ENCODE measurements at regions not wholly inside any gene's neighbourhood (a gene's known extent, or its start where the extent isn't known, plus 50 kb on each side); places are given as distances from the start of the nearest gene placed in this dataset.

DNA sequence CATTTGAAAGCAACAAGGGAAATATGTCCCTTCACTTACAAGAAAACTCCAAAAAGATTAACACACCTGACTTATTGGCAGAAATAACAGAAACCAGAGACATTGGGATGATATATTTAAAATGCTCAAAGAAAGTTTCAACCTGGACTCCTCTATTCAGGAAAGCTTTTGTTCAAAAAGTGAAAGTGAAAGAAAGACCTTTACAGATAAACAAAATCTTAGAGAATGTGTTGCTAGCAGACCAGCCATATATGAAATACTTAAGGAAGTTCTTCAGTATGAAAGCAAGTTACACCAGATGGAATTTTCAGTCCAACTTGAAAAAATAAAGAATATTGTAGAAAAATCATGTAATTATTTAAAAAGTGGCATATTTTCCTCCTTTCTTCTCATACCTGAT is 1075.1 kb downstream of the NR2F1-AS1 start:
- DNase-seq (ENCODE audit: low read depth in 2 of 2) = no peak

GRCh38 chr5:92505145-92505544 is 1075.9 kb downstream of the NR2F1-AS1 start:
- DNase-seq (ENCODE audit: low read depth in 2 of 2) = no peak

DNA sequence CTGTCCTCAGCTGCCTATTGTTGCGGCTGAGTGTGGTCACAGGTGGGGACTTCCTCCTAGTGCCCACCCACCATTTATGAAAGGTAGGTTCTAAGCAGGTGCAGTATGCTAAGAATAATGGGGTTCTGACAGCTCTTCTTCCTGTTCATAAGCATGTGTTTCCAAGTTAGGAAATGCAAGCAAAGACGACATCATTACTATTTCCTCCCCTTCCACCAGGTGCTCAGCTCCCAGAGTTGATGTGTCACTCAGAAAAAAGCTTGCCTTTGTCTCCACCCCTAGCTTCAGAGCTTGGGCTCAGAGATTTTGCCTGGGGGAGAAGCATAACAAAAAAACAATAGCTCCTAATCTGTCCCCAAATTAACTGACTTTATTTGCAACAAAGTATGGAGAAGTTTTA is 1076.7 kb downstream of the NR2F1-AS1 start:
- no peak for DNase-seq (ENCODE audit: low read depth in 2 of 2)

DNA sequence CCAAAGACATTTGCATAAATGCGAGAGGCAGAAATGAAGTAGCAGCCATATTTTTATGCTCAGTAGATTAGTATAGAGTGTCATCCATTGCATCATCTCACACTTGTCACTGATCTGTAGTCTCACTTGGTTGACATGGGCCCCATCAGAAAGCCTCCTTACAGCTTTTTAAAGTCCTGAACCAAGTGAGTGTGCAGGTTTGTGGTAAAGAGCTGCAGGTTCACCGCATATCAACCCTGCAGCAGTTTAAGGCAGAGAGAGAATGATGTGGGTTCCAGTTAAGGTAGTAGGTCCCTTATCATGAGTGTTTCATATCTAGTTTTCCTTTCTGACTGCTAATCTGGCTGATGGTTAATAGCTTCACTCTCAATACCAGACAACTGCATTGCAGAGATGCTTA is 1080.3 kb downstream of the NR2F1-AS1 start:
- no peak for DNase-seq (ENCODE audit: low read depth in 2 of 2)

DNA sequence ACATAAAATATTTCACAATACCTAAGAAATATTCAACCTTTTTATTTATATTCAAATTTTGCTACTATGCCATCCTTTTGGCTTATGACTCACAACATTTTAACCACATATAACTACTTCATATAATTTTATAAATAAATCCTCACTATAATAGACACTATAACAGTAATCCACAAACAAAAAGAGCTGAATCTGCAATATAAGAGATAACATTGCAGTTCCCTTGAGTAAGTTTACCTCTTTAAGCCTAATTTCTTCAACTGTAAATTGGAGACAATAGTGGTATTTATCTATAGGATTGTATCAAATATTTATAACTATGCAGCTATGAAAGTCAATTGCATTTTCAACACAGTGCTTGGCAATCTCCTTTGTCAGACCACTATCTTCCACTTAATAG is 1084.5 kb downstream of the NR2F1-AS1 start:
- DNase-seq (ENCODE audit: low read depth in 2 of 2) = no peak

DNA sequence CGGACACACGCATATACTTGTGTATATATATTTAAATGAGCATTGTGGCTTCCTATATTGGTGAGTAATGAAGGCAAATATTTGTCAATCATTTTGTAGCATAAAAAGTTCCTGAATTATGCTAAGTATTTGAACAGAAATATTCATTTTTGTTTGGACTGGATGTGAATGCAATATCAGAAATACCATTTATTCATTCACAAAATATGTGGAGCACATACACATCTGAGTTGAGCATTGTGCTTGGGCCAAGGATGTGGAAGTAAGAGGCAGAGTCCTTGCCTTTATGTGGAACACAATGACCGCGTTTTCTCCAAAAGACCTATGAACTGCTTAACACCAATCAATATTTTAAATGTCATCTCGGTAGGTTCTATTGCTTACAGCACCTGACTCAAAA is 1086.5 kb downstream of the NR2F1-AS1 start:
- DNase-seq (ENCODE audit: low read depth in 2 of 2) = no peak

- no peak for DNase-seq (ENCODE audit: low read depth in 2 of 2)
Measured at GRCh38 chr5:92492908-92493307, 1088.1 kb downstream of the NR2F1-AS1 start.

DNA sequence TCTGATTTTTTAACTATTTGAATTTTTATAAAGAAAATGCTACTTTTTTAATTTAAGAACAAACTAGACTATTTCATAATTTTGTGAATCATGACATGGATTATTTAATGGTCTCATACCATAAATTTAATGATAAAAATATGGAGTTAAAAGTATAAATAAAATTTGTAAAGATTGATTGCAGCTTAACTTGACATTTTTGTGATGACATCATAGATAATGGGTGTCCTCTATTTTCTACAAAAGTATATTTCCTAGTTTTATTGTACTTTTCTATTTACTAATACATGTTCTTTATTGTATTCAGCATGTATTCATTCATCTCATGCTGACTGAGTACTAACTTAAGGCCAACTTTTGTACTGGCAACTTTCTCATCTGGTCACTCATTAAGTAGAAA is 1096.5 kb downstream of the NR2F1-AS1 start:
- no peak for DNase-seq (ENCODE audit: low read depth in 2 of 2)

DNA sequence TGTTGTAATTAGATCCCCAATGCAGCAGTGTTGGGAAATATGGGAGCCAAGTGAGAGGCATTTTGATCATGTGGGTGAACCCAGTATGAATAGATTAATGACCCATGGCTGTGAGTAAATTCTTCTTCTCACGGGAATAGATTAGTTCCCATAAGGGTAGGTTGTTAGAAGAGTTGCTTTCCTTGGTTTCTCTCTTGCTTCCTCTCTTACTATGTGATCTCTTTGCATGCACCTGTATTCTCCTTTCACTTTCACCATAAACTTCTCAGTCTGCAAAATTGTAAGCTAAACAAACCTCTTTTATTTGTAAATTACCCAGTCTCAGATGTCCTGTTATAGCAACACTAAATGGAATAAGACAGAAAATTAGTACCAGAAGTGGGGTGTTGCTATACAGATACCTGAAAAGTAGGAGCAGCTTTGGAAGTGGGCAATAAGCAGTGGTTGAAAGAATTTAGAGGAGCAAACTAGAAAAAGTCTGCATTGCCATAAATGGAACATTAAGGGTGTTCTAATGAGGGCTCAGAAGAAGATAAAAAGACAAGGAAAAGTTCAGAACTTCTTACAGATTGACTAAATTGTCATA is 1090.0 kb upstream of the ARRDC3 start:
- no peak for DNase-seq (ENCODE audit: low read depth in 2 of 2)

DNA sequence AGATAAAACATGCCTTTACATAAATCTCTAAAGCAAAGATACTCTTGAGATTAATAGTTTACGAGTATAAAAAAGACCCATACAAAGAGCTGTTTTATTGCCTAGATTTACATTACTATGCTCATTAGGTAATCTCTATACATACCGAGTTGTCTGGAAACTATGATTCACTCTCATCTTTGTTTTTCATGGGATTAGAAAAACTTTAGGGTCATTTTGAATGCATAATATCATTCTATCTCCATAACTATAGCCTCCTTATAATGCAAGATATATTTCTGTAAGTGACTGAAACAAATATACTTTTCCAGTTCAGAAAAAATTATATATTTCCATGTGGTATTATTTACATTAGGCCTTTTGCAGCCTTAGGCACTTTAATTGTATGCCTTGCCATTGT is 1088.7 kb upstream of the ARRDC3 start:
- DNase-seq (ENCODE audit: low read depth in 2 of 2) = no peak

GRCh38 chr5:92470770-92471169 is 1087.7 kb upstream of the ARRDC3 start:
- DNase-seq (ENCODE audit: low read depth in 2 of 2) = no peak

DNA sequence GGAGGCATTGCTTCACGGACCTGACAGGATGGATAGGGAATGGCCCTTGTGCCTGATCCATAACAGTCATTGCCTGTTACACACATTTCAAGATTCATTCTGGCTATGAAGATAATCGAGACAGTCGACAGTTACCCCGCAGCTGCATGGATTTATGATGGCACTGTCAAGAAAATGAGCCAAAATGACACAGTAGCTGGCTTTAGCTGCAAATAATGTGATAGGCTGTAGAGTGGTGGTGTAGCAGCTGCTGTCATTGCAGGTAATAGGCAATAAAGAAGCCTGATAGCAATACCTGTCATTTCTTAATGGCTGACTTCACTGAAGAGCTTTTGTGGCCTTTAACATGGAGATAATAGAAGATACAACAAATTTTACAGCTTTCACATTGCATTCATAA is 1085.2 kb upstream of the ARRDC3 start:
- DNase-seq (ENCODE audit: low read depth in 2 of 2) = no peak

DNA sequence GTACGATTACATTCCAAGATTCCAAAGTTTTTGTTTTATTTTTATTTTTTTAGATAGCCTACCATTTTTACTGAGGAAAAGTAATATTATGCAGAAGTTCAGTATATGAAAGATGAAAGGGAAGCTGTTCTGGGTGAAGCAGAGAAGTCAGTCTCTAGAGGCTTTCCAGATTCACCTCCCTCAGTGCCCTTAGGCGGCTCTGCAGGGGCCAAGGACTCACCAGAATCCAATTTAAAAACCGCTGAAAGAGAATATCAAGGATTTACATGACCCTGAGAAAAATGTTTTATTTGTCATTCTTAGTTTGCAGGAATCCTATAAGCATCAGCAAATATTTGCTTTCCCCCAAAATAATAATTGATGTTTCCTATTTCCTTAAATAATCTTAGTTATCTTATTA is 1084.6 kb upstream of the ARRDC3 start:
- DNase-seq (ENCODE audit: low read depth in 2 of 2) = no peak

DNA sequence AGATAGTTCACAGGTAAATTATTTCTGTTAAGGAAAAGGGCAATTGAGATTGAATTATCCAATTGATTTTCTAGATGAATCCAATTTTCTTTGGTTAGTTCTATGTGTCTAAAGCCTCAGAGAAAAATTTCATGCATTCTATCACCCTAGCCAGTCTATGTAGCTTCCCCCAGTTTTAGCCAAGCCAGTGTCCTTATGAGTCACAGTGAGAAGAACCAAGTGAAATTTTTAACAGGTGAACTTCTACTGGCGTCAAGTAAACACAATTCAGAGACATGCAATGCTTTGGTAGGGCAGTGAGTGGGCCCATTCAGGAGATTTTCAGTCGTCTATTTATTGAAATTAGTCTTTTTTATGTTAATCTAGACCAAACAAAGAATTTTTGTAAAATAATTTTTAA is 1077.4 kb upstream of the ARRDC3 start:
- no peak for DNase-seq (ENCODE audit: low read depth in 2 of 2)

- no peak for DNase-seq (ENCODE audit: low read depth in 2 of 2)
Measured at GRCh38 chr5:92459654-92460053, 1076.5 kb upstream of the ARRDC3 start.

DNA sequence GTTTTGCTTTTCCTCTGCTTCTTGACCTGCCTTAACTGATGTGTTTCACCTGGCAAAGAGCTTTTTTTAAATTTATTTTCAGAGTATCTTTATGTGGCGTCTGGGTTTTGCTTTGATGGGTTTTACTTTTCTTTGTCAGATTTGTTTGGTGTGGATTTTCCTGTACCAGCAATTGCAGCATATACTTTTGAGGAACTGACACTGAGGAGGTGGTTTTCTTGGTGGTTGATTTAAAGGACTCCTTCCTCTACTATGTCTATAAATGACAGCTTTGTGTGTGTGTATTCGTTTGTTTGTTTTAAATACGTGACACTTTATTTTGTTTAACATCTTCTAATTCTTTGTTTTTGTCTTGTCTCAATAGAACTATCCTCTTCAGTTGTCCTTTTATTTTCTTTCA is 1071.9 kb upstream of the ARRDC3 start:
- DNase-seq (ENCODE audit: low read depth in 2 of 2) = no peak

- no peak for DNase-seq (ENCODE audit: low read depth in 2 of 2)
Measured at GRCh38 chr5:92444888-92445287, 1061.8 kb upstream of the ARRDC3 start.

- DNase-seq (ENCODE audit: low read depth in 2 of 2) = no peak
Measured at GRCh38 chr5:92435781-92436180, 1052.7 kb upstream of the ARRDC3 start.

DNA sequence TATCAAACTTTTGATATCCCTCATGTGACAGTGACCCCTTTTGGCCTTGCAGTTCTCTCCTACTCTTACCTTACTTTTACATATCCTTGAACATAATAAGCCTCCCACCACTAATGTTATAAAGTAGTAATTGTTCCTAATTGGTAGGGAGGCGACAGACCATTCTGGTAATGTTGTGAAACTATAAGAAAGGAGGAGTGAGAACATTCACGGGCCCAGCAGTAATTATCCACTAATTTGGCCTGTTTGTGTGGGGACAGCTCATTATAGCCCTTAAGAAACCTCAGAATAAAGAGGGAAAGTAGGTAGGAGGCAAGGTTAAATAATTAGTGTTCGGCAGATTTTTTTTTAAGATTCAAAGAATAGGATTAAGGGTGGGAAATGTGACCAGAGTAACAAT is 1046.5 kb upstream of the ARRDC3 start:
- DNase-seq (ENCODE audit: low read depth in 2 of 2) = no peak

- no peak for DNase-seq (ENCODE audit: low read depth in 2 of 2)
Measured at GRCh38 chr5:92428415-92428814, 1045.3 kb upstream of the ARRDC3 start.

DNA sequence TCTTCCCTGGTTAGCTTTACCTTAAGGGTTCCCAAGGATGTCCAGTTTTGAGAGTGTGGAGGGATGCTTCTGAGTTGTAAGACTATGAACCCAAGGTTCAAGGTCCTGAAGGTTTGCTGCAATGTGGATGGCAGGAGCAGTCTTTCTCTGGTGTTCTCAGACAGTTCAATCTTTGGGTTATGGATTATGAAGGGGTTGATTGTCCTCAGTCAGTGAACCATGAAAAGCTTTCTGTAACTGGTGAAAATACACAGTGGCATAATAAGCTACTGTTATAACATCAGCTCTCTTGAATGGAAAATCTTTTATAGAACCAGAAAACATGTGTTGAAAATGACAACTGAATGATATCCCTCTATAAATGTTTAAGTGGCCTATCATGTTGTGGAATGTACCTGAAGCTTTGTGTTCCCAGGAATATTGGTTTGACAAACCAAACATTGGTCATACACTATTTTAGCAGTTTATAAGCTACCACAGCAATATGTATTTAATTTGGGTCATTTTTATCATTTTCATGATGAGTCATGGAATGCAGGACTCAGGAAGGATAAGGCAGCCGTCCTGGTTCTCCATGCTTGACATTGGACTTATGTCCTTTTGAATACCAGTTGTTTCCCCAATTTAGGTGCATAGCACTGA is 1041.8 kb upstream of the ARRDC3 start:
- no peak for DNase-seq (ENCODE audit: low read depth in 2 of 2)

- no peak for DNase-seq (ENCODE audit: low read depth in 2 of 2)
Measured at GRCh38 chr5:92421942-92422341, 1038.8 kb upstream of the ARRDC3 start.

DNA sequence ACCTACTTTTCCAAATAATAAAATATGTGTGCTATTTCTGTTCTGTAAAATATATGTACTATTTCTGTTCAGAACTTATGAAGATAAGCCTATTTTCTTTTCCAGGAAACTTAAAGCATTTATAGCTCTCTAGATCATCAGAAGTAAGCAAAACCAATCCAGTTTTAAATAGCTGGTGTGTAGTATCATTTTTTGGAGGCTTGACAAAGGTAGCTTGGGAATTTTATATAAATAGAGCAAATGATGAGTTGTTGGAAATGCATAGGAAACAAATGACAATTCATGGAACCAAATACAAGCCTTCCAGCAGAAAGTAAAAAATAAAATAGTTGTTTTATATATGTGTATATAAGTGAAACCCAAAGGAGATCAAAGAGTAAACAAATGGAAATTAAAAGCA is 1038.1 kb upstream of the ARRDC3 start:
- no peak for DNase-seq (ENCODE audit: low read depth in 2 of 2)

DNA sequence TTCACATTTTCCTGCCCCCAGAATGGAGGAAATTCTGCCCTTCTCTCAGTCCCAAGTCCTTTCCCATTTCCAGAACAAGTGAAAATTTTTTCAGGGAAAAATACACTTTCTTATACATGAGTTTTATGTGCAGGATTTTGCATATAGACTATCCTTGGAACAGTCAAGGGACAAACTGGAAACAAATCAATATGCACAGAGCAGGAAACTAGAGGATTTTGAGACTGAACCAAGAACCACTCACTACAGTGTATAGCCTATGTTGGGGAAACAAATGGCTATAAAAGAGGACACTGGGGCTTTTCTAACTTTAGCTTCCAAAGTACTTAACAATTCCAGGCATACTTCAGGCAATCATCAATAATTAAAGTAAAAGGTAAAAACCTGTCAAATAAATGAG is 1036.1 kb upstream of the ARRDC3 start:
- no peak for DNase-seq (ENCODE audit: low read depth in 2 of 2)
